Pons (tissue), 1 donor: ENCODE measurements at regions not wholly inside any gene's neighbourhood (a gene's known extent, or its start where the extent isn't known, plus 50 kb on each side); places are given as distances from the start of the nearest gene placed in this dataset.
"Not testable (repeated sequence)": the region's sequence is repeated elsewhere in the genome, so short reads cannot be mapped to it uniquely, and the experiment has no call there.

ENCODE experiments used
- DNase-seq: peaks from one replicate; pipeline ENCODE4 v3.0.0-alpha.2; 2016; ENCODE audit warnings: low spot score

DNA sequence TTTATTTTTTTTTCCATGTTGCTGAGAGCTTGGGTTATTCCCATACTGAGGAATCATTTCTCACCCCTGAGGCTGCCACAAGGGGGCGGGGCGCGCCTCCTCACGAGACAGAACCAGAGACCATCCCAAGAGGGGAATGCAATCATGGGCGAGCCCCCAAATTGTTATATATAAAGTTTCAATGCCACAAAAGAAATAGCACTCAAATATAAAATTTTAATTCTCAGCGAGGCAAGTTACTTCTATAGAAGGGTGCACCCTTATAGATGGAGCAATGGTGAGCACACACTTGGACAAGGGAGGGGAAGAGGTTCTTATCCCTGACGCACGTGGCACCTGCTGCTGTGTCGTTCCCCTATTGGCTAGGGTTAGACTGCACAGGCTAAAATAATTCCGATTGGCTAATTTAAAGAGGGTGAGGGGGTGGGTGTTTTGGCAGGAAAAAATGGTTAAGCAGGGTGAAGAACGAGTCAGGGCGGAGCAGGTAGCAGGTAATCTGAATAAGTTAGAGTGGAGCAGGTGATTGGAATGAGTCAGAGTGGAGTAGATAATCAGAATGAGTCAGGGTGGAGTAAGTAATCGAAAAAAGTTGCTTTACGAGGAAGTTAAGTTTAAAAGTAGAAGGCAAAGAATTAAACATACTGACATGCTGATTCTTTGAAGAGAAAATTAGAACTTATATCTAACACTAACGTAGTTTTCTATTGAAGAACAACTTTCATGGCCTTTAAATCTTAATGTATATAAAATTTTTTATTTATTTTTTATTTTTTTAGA lies 177.5 kb downstream of the MTCL1 start:
- DNase-seq = no peak

DNA sequence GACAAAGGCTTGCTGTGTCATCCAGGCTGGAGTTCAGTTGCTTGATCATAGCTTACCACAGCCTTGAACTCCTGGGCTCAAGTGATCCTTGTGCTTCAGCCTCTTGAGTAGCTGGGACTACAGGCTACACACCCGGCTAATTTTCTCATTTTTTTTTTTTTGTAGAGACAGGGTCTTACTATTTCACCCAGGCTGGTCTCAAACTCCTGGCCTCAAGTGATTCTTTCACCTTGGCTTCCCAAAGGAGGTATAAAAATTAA lies 178.0 kb downstream of the MTCL1 start:
- no peak for DNase-seq

DNA sequence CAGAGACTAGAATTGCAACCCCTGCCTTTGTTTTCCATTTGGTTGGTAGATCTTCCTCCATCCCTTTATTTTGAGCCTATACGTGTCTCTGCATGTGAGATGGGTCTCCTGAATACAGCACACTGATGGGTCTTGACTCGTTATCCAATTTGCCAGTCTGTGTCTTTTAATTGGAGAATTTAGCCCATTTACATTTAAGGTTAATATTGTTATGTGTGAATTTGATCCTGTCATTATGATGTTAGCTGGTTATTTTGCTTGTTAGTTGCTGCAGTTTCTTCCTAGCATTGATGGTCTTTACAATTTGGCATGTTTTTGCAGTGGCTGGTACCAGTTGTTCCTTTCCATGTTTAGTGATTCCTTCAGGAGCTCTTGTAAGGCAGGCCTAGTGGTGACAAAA lies 182.5 kb downstream of the MTCL1 start:
- DNase-seq = not testable (repeated sequence)

- DNase-seq = no peak
Observed at GRCh38 chr18:8889489-8889888, 184.1 kb downstream of the MTCL1 start.

- DNase-seq = not testable (repeated sequence)
Observed at GRCh38 chr18:8890503-8890902, 185.1 kb downstream of the MTCL1 start.

GRCh38 chr18:8890957-8891464 lies 185.7 kb downstream of the MTCL1 start:
- DNase-seq = no peak

GRCh38 chr18:8893221-8893620 lies 187.9 kb downstream of the MTCL1 start:
- no peak for DNase-seq

- no peak for DNase-seq
Observed at GRCh38 chr18:8893628-8894231, 188.4 kb downstream of the MTCL1 start.

- DNase-seq = no peak
Observed at GRCh38 chr18:8894823-8895222, 189.5 kb downstream of the MTCL1 start.

GRCh38 chr18:8895341-8895740 lies 190.0 kb downstream of the MTCL1 start:
- no peak for DNase-seq

GRCh38 chr18:8895987-8896619 lies 190.7 kb downstream of the MTCL1 start:
- DNase-seq = no peak

DNA sequence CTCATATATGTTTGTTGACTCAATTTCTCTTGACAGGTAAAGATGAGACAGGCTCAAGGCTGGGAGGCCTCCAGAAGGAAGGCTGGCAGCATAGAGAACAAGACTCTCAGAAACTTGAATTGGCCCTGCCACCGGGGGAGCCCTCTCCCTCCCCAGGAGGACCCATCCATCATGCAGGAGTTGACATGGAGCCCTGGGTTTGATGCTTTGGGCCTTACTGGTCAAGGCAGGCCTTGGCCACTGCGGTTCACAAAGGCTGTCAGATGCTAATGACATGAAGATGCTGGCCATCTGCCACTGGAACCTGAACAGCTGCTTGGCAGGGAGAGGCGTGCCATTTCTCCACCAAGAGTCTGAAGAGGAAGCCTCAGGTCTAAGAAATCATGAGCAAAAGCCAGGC lies 193.6 kb downstream of the MTCL1 start:
- DNase-seq = no peak

DNA sequence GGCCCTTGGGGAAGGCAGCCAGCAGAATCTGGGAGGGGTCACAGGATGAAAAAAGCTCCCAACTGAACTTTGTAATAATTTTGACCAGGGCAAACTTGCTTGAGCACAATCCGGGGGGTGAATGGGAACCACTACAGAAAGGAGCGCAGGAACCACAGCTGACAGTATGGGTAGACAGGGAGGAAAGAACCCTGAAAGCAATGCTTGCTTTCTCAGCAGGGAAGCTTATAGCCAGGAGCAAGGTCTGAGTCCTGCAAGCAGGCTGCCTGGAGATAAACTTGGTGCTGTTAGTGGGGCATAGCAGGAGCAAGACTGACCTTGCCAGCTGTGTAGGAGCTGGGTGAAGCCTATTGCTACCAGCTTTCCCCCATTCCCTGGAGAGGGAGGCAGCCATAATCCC lies 195.2 kb downstream of the MTCL1 start:
- no peak for DNase-seq

GRCh38 chr18:8901019-8901418 lies 195.7 kb downstream of the MTCL1 start:
- DNase-seq = no peak

- DNase-seq = no peak
Observed at GRCh38 chr18:8904316-8904715, 198.2 kb upstream of the NDUFV2 start.

GRCh38 chr18:8908792-8909510 lies 193.5 kb upstream of the NDUFV2 start:
- DNase-seq = no peak

- DNase-seq = no peak
Observed at GRCh38 chr18:8910186-8910822, 192.2 kb upstream of the NDUFV2 start.

- no peak for DNase-seq
Observed at GRCh38 chr18:8910843-8911242, 191.7 kb upstream of the NDUFV2 start.

DNA sequence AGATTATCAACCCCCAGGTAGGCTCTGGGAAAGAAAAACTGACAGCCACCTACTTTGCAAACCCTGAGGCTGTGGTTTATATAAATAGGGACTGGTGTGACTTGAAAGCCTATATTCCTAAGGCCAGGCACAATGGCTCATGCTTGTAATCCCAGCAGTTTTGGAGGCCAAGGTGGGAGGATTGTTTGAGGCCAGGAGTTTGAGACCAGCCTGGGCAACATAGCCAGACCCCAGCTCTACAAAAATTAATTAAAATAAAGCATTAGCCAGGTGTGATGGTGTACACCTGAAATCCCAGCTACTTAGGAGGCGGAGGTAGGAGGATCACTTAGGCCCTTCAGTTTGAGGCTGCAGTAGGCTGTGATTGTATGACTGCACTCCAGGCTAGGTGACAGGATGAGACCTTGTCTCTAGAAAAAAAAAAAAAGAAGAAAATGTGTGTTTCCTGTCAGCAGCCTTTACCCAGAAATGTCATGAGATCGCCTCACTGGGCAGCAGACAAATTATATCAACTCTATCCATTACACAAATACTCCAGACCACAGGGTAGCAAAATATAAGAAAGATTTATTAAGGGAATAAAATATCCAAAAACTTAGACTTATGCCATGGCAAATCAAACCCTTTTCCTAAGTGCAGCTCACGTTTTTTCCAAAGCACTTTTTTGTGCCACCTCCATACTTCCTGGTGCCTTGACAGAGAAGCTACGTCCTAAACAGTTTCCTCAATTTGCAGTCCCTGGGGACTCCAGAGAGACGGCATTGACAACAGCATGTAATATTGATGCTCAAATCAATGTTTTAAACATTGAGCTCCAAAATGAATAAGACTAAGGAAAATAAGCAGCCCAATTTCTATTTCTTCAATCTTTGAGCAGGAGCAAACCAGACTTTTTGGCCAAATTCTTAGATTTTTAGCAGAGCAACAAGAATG lies 190.8 kb upstream of the NDUFV2 start:
- no peak for DNase-seq

GRCh38 chr18:8912348-8913326 lies 189.9 kb upstream of the NDUFV2 start:
- DNase-seq = no peak
